K562 (cell line): ENCODE measurements at regions not wholly inside any gene's neighbourhood (a gene's known extent, or its start where the extent isn't known, plus 50 kb on each side); places are given as distances from the start of the nearest gene placed in this dataset.

Experiments used
- ATF1 ChIP-seq, 2 experiments: fragments of 450-650 bp in 1 of 2; IDR thresholded peaks; 2 replicates each; pipeline ENCODE4 v1.6.1; 2016; ENCODE audit warnings: missing compliant biosample characterization in 1 of 2, missing genetic modification characterization in 1 of 2
- CREB1 ChIP-seq, 2 experiments: sonication (generic) in 1 of 2; formaldehyde crosslinking in 1 of 2; IDR thresholded peaks; 2 replicates each; pipeline versions ENCODE4 v1.6.1 to v1.8.0; 2012 to 2022; ENCODE audit warnings: inconsistent platforms in 1 of 2, mild to moderate bottlenecking in 1 of 2, missing genetic modification reagents in 1 of 2, moderate library complexity in 1 of 2
- ERF ChIP-seq: fragments of 450-650 bp; formaldehyde crosslinking; IDR thresholded peaks from 2 replicates; pipeline ENCODE4 v1.4.0; 2020; ENCODE audit warnings: mild to moderate bottlenecking, mixed read lengths
- KAT8 ChIP-seq: fragments of 450-650 bp; IDR thresholded peaks from 2 replicates; pipeline ENCODE4 v1.6.1; 2016; ENCODE audit warnings: low read depth, mild to moderate bottlenecking
- POLR2AphosphoS5 ChIP-seq: IDR thresholded peaks from 2 replicates; pipeline ENCODE4 v1.6.1; 2011; ENCODE audit warnings: mild to moderate bottlenecking, low read depth, low read length, moderate library complexity; ENCODE audit not compliant: control insufficient read depth, insufficient read depth
- POLR2G ChIP-seq: fragments of 200-400 bp; formaldehyde crosslinking; IDR thresholded peaks from 2 replicates; pipeline ENCODE4 v1.6.1; 2017; ENCODE audit warnings: low read depth, mild to moderate bottlenecking, antibody characterized with exemption, low read length, moderate library complexity
- YY1 ChIP-seq, 3 experiments: IDR thresholded peaks; 2 replicates each; pipeline ENCODE4 v1.6.1; 2011; ENCODE audit warnings: low read length in 2 of 3, mild to moderate bottlenecking in 2 of 3, moderate library complexity in 2 of 3, borderline replicate concordance in 1 of 3, control low read depth in 1 of 3, low read depth in 1 of 3; ENCODE audit not compliant: insufficient read depth in 3 of 3, insufficient replicate concordance in 2 of 3, control insufficient read depth in 1 of 3, insufficient read length in 1 of 3; ENCODE audit errors: extremely low read depth in 1 of 3
- TF ChIP-seq, protein P1 (sequence below), 3 experiments: IDR thresholded peaks in 2 of 3; conservative IDR thresholded peaks in 1 of 3; 2 replicates each; pipeline ENCODE4 v1.5.1; 2011 to 2012; ENCODE audit warnings: low read length in 3 of 3, mild to moderate bottlenecking in 3 of 3, control low read depth in 2 of 3, improper control_type of control experiment in 1 of 3, inconsistent platforms in 1 of 3, low read depth in 1 of 3, mixed read lengths in 1 of 3, moderate library complexity in 1 of 3; ENCODE audit not compliant: insufficient read depth in 2 of 3
- TF ChIP-seq, protein P2 (sequence below): sonication (generic); formaldehyde crosslinking; IDR thresholded peaks from 2 replicates; pipeline ENCODE4 v1.9.0; 2022; ENCODE audit warnings: mild to moderate bottlenecking, missing genetic modification reagents
- TF ChIP-seq, protein P3 (sequence below): sonication (generic); formaldehyde crosslinking; IDR thresholded peaks from 2 replicates; pipeline ENCODE4 v1.8.0; 2022; ENCODE audit warnings: mild to moderate bottlenecking, low read depth, missing genetic modification reagents

DNA sequence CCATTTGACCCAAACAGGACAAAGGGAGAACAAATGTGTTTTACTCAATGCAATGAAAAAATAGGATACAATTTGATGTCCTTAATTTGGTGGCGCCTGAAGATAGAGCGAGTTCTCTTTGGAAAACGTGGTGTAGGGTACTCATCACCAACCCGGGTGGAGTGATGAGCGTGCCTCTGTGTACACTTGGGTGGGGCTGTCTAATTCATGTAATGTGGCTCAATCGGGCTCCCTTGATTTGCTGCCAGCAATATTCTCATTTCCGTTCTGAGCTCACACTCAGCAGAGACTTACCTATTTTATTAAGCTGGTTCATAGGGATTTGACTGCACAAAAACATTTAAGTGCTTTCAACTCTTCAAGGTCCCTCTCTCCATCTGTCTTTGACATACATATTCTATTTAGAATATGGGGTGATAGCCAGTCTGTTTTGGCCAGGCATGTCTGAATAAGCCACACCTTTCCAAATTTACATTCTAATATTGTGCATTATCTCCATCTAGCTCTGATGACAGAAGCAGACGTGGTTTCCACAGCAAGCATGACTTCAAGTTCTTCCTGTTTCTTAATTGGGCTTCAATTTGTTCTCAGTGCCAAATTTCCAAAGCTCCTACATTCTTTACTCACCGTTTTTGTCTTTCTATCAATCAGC, 162.5 kb downstream of the IRX2 start:
- TF ChIP-seq ERF (CRISPR knock-in tag) (no peak), POLR2AphosphoS5 (no peak), POLR2G (no peak), ATF1 (CRISPR knock-in tag; IDR thresholded peaks at IDR 0.05) (no peak), ATF1 (tag; IDR thresholded peaks at IDR 0.05) (no peak), YY1 (IDR thresholded peaks at IDR 0.05; ENCODE audit: borderline replicate concordance in 1 of 3, control insufficient read depth in 1 of 3, extremely low read depth in 1 of 3, insufficient read depth in 3 of 3, insufficient read length in 1 of 3, insufficient replicate concordance in 2 of 3, low read depth in 1 of 3, low read length in 2 of 3) (no peak), CREB1 (IDR thresholded peaks at IDR 0.05) (no peak), CREB1 (CRISPR knock-in tag; IDR thresholded peaks at IDR 0.05) (no peak), KAT8 (no peak)
- TF ChIP-seq, protein P1, sequence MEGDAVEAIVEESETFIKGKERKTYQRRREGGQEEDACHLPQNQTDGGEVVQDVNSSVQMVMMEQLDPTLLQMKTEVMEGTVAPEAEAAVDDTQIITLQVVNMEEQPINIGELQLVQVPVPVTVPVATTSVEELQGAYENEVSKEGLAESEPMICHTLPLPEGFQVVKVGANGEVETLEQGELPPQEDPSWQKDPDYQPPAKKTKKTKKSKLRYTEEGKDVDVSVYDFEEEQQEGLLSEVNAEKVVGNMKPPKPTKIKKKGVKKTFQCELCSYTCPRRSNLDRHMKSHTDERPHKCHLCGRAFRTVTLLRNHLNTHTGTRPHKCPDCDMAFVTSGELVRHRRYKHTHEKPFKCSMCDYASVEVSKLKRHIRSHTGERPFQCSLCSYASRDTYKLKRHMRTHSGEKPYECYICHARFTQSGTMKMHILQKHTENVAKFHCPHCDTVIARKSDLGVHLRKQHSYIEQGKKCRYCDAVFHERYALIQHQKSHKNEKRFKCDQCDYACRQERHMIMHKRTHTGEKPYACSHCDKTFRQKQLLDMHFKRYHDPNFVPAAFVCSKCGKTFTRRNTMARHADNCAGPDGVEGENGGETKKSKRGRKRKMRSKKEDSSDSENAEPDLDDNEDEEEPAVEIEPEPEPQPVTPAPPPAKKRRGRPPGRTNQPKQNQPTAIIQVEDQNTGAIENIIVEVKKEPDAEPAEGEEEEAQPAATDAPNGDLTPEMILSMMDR (IDR thresholded peaks at IDR 0.05 in 2 of 3, conservative IDR thresholded peaks at IDR 0.05 in 1 of 3; ENCODE audit: insufficient read depth in 2 of 3, low read depth in 1 of 3, low read length in 3 of 3) = no peak
- TF ChIP-seq, protein P2, sequence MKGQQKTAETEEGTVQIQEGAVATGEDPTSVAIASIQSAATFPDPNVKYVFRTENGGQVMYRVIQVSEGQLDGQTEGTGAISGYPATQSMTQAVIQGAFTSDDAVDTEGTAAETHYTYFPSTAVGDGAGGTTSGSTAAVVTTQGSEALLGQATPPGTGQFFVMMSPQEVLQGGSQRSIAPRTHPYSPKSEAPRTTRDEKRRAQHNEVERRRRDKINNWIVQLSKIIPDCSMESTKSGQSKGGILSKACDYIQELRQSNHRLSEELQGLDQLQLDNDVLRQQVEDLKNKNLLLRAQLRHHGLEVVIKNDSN = no peak
- TF ChIP-seq, protein P3, sequence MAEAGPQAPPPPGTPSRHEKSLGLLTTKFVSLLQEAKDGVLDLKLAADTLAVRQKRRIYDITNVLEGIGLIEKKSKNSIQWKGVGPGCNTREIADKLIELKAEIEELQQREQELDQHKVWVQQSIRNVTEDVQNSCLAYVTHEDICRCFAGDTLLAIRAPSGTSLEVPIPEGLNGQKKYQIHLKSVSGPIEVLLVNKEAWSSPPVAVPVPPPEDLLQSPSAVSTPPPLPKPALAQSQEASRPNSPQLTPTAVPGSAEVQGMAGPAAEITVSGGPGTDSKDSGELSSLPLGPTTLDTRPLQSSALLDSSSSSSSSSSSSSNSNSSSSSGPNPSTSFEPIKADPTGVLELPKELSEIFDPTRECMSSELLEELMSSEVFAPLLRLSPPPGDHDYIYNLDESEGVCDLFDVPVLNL (CRISPR knock-in tag) = no peak
